NCI-H748 treated with DMSO at 0.1 percent for 48 hours (cell line): ENCODE measurements at regions not wholly inside any gene's neighbourhood (a gene's known extent, or its start where the extent isn't known, plus 50 kb on each side); places are given as distances from the start of the nearest gene placed in this dataset.
"Not testable (repeated sequence)": the region's sequence is repeated elsewhere in the genome, so short reads cannot be mapped to it uniquely, and the experiment has no call there.

Source experiments
- DNase-seq: peaks from one replicate; lab custom pipeline; 2025; lab: John Stamatoyannopoulos, UW

DNA sequence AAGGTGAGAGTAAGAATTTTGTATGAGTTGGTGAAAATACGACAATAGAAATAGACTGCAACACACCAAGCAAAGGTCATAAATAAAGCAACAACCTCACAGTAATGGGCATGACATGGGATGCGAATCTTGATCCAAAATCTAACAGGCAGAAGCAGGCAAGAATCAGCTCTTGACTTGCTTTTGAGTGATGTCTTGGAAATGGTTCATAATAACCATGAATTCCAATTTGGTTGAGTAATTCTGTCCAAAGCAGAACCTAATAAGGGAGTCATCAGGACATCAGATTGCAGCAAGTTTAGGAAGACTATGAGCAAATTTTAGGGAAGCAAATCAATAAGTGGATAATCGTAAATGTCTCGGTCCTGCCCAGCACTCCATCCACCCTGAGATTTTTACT is 224.0 kb upstream of the ISX start:
- DNase-seq, result no peak

DNA sequence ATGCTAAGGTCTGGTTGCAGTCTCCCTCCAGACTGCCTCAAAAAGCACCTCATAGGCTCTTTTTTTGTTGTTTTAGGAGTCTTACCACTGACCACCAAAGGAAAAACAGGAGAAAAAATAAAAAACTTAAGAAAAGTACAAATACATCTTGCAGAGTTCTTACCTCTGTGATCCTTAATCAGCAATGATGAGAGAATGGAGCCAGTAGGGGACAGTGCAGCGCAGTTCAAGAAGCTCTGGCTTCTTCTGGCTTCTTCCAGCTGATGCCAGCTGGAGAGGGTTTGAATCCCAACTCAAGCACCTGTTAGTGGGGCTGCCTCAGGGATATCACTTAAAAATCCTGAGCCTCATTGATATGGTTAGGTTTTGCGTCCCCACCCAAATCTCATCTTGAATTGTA is 223.3 kb upstream of the ISX start:
- no peak for DNase-seq

DNA sequence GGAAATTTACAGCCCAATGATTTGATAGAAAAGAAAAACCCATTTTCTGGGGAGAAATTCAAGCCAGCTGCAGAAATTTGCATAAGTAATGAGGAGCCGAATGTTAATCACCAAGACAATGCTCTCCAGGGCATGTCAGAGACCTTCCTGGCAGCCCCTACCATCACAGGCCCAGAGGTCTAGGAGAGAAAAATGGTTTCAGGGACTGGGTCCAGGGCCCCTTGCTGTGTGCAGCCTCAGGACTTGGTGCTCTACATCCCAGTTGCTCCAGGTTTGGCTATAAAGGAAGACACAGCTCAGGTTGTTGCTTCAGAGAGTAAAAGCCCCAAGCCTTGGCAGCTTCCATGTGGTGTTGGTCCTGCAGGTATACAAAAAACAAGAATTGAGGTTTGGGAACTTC is 222.2 kb upstream of the ISX start:
- not testable (repeated sequence) for DNase-seq

DNA sequence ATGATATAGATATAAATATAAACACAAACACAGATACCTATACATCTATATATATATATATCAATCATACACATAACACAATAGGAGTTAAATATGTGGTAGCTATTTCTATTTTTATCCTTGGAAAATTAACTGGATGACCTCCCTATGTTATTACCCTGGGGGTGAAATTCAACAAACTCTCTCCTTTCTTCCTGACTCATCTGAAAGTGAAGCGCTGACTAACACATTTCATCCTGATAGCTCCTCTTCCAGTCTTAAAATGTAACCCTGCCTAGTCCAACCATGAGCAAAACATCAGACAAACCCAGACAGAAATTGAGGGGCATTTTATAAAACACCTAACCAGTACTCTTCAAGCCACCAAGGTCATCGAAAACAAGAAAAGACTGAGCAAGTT is 220.6 kb upstream of the ISX start:
- no peak for DNase-seq

DNA sequence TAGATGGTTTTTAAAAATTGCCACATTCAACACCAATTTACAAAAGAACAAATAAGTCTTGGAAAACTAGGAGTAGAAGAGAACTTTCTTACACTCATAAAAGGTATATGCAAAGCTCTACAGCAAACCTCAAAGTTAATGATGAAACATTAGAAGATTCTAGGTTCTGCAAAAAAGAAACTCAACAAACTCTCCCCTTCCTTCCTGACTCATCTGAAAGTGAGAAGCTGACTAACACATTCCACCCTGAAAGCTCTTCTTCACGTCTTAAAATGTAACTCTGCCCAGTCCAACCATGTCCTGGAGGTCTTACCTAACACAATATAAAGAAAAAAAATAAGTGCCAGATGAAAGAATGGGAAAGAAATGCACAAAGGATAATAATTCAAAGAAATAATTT is 218.9 kb upstream of the ISX start:
- no peak for DNase-seq

DNA sequence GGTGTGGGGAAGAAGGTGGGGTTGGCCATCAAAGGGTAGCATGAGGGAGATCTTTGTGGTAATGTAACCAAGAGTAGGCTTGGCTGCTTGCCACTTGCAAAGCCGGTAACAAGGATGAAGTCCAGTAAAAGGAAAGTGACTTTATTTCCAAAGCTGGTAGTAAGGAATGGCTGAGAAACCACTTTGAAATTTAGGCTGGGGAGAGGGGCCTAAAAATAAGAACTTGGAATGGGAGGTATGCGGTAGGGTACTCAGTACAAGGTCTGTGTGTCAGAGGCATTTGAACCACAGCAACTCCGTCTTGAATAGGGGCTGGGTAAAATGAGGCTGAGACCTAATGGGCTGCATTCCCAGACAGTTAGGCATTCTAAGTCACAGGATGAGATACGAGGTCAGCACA is 216.0 kb upstream of the ISX start:
- DNase-seq, result no peak

DNA sequence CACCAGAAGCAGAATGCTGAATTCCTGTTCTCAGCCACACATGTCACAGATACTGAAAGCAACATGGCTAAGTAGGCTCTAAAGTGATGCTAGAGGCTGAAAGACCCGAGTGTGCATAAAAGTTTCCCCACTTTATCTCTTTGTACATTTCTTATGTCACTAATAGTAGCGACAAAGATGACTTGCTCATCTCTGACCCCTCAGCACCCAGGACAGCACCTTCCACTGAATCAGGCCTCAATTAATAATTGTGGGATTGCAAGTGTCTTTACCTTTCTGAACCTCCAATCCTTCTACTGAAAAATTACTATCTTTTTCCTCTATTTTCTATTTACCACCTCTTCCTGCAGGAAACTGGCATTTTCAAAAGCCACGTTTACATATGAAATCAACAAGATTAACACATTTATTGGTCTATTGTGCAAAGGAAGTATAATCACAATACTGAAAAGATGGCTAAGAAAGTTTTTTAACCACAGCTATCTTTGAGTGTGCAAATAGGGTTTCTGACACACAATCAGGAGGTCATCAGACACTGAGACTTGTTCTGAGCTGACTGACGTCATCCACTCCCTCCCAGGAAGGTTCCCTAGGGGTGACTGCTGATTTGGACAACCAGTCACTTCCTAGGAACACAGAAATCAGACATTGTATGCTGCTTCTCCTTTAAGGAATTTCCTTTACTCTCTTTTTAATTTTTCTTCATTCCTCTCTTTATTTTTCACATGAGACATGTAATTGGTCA is 213.9 kb upstream of the ISX start:
- no peak for DNase-seq

DNA sequence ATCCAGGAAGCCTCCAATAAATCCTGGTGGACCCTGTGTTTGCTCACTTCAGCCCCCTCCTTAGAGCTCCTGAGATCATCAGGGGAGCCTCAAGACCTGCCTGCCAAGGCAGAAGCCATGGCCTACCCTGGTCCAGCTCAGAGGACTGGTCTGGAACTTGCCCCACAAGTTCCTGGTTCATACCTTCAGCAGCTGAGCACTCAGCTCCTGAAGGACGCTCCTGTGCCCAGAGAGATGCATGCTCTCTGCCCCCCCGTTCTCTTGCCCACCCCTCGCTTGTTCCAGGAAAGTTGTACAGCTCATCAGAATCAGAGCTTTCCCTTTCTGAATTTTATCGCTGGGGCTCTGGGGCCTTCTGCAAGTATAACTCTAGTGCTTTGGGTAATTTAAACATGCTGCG is 210.5 kb upstream of the ISX start:
- no peak for DNase-seq

DNA sequence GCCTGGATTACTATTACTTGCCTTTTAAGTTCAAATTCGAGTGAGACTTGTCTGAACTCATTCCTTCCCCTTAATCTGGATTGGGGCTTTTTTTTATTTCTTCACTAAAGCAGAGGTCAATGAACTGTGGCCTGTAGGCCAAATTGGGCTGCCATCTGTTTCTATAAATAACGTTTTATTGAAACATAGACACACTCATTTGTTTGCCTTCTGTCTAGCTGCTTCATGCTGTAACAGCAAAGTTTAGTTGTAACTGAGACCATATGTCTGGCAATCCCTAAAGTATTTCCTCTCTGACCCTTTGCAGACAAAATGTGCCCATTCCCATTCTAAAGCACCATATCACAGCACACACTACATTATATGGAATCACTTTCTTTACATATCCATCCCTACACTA is 207.9 kb upstream of the ISX start:
- no peak for DNase-seq

DNA sequence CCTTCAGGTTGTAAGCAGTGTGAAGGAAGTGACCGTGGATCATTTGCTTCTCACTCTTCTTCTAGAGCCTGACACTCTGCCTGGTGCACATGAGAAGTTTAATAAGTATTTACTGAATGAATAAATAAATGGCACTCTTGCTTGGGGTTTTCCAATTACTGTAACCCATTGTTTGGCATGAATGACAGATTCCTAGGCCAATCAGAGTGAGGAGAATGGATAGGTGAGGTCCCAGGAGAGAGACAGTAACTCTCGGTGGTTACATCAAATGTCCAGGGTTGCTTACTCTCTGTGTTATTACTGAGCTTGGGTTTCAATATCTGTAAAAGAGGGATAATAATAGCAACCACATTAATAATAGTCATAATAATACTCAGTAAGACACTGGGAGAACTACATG is 204.2 kb upstream of the ISX start:
- DNase-seq, result no peak

DNA sequence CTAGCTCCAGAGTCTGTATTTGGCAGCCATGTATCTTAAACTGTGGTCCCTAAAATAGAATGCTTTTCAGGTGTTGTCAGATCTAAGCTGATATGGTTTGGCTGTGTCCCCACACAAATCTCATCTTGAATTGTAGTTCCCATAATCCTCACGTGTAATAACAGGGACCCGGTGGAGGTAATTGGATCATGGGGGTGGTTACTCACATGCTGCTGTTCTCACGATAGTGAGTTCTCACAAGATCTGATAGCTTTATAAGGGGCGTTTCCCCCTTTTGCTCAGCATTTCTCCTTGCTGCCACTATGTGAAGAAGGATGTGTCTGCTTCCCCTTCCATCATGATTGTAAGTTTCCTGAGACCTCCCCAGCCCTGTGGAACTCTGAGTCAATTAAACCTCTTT is 199.9 kb upstream of the ISX start:
- no peak for DNase-seq

DNA sequence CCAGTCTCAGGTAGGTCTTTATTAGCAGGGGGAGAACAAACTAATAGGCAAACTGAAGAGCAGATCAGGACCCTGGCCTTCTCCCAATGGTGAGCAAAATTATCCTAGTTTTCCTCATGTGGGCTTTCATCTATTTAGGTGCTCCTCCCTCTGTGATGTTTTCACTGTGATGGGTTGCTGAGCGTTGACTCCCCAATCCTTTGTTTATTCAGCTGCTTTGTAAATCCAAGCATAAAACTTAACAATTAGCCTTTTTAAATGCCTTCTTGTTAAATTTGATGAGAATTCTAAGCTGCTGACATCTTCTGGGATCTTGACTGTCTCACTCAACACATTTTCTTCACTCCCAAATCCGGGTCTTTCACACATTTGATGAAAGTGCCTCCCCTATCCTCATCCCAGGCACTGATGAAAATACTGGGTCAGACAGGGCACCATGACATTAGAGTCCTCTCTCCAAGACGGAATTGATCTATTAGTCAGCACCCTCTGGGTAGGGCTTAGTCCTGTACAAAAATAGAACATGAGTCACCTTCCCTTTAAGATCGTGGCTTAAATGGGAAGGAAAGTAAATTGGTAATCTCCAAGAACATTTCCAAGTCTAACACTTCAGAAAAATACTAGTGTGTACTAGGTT is 199.3 kb upstream of the ISX start:
- DNase-seq, result no peak

DNA sequence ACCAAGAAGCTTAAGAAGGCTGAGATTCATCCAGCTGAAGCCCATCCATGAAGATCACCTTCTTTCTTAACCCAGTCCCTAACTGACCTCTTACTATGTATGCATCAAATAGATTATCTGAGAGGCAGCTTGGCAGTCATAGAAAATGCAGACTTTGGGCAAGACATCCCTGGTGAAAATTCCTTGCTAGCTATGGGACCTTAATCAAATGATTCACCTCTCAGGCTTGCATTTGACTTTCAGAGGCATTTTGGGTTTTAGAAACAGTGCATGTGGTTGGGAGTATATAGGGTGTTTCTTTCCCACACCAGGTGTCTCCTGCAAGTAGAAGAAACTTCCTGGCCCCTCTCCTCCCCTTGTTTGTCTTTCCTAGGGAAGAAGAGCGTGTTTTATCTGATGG is 188.5 kb upstream of the ISX start:
- DNase-seq, result no peak

DNA sequence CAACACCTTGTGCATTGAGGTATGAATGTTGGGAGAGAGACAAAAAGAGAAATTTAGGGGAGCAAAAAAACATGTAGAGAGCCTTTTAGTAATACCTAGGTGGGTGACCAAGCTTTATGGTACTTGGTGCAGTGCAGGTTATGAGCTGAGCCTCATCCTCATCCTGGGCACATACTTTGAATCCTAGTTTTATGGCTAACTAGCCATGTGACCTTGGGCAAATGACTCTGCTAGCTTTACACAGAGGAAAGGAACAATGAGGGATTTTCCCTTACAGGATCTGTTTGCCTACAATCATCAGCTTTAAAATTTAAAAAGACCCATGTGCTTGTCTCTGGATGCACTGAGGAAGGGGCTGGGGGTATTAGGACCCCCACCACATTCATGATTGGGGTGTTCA is 187.8 kb upstream of the ISX start:
- no peak for DNase-seq

DNA sequence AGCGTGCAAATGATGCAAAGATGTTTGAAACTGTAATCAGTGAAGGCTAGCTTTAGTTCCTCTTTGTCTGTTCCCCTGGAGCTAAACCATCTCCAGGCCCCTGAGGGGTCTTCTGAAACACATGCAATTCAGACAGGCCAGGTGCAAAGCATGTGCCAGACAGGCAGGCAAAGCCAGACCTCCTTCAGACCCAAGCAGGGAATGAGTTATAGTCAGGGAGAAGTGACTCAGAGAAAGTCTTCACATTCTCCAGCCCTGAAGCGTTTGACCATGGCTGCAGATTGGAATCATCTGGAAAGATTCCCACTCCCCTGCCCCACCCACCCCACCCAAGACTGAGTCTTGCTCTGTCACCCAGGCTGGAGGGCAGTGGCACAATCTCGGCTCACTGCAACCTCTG is 187.0 kb upstream of the ISX start:
- DNase-seq, result no peak

DNA sequence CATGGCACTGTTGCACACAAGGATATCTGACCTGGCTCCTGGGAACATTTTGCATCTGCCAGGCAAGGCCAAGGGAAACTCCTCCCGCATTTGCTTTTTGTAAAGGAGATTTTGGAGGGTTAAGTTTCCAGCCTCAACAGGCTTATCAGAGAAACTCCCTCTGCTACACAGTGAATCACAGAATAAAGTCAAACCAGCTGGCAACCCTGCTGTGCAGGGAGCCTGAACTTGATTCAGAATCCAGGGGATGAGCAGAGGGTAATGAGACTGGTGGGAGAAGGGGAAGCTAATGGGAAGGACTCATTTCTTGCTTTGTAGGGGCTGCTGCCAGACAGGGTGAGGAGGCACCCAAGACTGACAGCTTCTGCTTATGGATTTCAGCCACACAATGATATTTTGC is 185.3 kb upstream of the ISX start:
- no peak for DNase-seq

DNA sequence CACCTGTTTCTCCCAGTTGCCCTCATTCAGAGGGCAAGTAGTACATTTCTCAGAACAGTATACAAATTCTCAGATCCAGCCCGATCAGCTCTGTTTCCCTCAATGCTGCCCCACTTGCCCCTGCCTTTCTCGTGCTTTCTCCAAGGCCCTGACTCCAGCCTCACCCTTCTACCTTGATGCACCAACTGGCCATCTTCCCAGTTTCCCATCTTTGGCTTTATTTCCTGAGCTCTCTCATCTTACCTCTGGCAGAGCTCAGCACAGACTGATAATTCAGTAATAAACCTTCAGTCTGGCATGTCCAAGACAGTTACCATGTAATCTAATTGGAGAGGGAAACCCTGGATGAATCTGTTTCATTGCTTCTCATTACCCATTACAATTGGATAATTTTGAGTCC is 184.5 kb upstream of the ISX start:
- DNase-seq, result no peak

DNA sequence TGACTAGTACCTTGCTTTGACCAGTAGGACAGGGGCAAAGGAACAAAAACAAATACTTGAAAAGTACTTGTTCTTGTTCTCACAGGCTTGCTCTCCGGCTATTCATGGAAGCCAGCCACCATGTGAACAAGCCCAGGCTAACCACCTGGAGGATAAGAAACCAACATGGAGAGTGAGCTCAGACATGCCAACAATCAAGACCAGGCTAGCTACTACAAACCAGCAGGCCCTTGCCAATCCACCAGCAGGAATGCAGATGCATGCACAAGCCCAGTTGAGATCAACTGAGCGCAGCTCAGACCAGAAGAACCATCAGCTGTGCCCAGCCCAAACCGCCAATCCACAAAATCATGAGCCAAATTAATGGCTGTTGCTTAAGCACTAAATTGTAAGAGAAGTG is 180.1 kb upstream of the ISX start:
- DNase-seq, result no peak

DNA sequence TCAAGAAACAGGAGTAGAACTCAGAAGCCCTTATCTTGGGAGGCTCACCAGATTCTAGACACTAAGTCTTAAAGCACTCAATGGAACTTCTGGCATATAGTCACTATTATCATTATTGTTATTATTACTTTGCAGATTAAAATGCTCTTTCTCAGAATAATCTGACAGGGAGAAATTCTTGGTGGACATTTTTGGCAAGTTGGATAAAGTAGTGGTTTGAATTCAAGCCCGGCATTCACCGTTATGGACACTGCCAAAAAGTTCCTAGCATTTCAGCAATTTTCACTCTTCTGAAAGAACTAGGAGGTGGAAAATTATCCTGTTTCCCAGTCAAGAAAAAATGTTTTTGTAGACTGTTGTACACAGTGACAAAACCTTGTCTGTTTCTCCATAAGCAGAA is 179.6 kb upstream of the ISX start:
- no peak for DNase-seq

DNA sequence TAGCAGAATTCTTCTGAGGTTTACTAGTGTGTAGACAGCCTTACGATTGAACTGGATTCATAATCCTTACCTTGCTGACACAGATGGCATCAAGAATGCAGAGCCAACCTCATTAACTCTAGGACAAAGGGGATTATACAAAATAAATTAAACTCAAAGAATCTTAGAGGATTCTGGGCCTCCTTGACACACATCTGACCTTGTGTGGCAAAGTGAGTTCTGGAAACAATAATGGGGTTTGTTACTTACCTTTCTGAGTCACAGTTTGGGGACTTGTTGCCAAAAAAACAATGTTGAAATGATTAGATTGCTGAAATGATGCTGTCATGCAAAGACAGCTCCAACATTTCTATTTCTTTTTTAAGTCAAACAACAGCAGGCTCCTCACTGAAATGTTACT is 179.1 kb upstream of the ISX start:
- DNase-seq, result no peak

DNA sequence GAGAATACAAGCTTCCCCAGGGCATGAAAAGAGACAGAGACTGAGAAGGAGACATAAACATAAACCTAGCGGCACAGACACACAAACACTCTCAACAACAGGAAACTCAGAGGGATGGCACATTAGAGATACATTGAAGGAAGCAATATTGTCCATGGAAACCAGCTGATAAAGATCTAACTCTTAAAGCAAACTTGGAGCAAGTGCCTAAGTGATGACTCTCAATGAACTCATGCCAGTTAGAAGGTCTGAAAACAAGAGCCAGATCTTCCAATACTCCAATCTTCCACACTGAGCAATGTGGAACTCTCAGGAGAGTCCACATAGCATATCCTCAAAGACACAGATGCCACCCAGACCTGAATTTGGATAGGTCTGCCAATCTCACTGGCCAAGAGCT is 168.8 kb upstream of the ISX start:
- no peak for DNase-seq

DNA sequence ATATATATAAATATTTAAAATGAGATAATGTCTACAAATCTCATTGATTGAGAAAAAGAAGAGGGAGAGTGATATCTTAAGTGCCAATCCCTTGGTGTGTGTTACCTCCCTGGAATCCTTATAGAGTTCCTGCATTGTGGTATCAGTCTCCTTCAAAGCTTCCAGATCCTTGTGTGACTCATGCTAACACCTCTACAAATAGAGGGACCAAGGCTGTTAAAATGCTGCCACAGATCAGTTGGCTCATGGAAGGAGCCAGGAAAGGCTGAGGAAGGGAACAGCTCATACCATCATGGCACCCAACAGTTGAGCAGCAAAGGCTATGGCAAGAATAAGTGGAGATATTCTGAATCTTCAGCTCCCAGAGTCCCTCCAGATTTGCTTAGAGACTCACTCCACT is 163.6 kb upstream of the ISX start:
- no peak for DNase-seq

DNA sequence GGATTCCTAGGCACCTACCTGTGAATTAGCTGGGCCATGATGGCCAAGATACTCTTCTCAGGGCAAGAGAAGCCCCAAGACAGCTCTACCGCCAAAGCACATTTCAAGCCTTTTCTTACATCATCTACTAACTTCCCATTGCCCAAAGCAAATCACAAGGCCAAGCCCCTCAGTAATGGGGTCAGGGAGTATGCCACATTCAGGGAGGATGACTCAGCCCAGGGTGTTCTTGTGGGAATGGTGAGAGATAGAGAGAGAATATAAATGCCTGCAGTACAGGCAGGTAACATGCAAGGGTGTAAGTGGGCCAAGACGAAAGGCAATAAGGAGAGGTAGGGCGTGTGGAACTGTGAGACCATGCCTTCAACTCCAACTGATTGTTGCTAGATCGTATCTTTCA is 162.5 kb upstream of the ISX start:
- no peak for DNase-seq

DNA sequence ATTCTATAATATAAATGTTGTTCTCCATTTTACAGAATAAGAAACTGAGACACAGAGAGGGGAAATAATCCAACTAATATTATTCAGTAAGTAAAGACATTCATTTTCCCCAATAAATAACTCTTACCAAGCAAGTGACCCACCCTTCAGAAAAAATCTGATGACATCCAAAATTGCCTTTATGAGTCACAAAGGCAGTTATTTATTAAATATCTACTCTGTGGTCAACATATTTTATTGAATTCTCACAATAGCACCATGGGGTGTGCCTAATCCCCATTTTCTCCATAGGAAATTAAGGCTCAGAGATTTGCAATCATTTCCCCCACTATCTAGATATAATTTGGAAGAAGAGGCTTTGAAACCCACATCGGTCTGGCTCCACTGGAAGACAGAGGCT is 161.5 kb upstream of the ISX start:
- no peak for DNase-seq
